Endothelial cell of umbilical vein (primary cell): ENCODE measurements at regions not wholly inside any gene's neighbourhood (a gene's known extent, or its start where the extent isn't known, plus 50 kb on each side); places are given as distances from the start of the nearest gene placed in this dataset.

Experiments
- BruUV-seq: library from RNA; stranded (reverse); fragments of 400-500 nt; replicated peaks from 2 replicates; lab custom pipeline; 2021; lab: Mats Ljungman, UMichigan
- CTCF ChIA-PET: fragments of 300-600, 350-600 bp; sonication (Branson Sonifier 250); formaldehyde crosslinking; loops from one replicate; lab custom pipeline; 2021; ENCODE audit warnings: antibody characterized with exemption, inconsistent platforms; lab: Charles Lee
- POLR2A ChIA-PET: fragments of 300-600, 350-600 bp; sonication (Branson Sonifier 250); formaldehyde crosslinking; loops from one replicate; lab custom pipeline; 2021; ENCODE audit warnings: antibody characterized with exemption, inconsistent platforms; lab: Charles Lee
- DNase-seq: peaks from one replicate; pipeline ENCODE4 v3.0.0-alpha.2; 2011; ENCODE audit warnings: low read depth, low spot score
- FAIRE-seq: peaks from 2 replicates; lab custom pipeline; 2011; peaks lifted over from hg19 to GRCh38; lab: Jason Lieb, UNC
- H2AFZ ChIP-seq: 2 replicates; pipeline ENCODE4 v1.6.0; 2012; ENCODE audit warnings: low read depth, low read length, control low read depth, inconsistent platforms
- H3K27ac ChIP-seq: 2 replicates; pipeline ENCODE4 v1.5.1; 2011; ENCODE audit warnings: low read depth, mild to moderate bottlenecking, control low read depth, low read length, moderate library complexity; ENCODE audit not compliant: insufficient read depth
- H3K27me3 ChIP-seq, 2 experiments: 2 replicates each; pipeline versions ENCODE4 v1.6.0 to v1.6.1; 2011; ENCODE audit warnings: low read length in 2 of 2, mixed read lengths in 1 of 2; ENCODE audit not compliant: control insufficient read depth in 2 of 2, insufficient read depth in 2 of 2
- H3K36me3 ChIP-seq, 2 experiments: 2 replicates in 1 of 2; 3 replicates in 1 of 2; pipeline ENCODE4 v1.5.1; 2011; ENCODE audit warnings: low read length in 2 of 2, mild to moderate bottlenecking in 1 of 2, moderate library complexity in 1 of 2; ENCODE audit not compliant: control insufficient read depth in 2 of 2, insufficient read depth in 2 of 2; ENCODE audit errors: extremely low read depth in 1 of 2
- H3K4me1 ChIP-seq: 3 replicates; pipeline ENCODE4 v1.5.1; 2011; ENCODE audit warnings: mild to moderate bottlenecking, low read length; ENCODE audit not compliant: control insufficient read depth, insufficient read depth; ENCODE audit errors: extremely low read depth
- H3K4me2 ChIP-seq: 2 replicates; pipeline ENCODE4 v1.6.1; 2011; ENCODE audit warnings: low read length, control low read depth, mixed read lengths; ENCODE audit not compliant: insufficient read depth
- H3K4me3 ChIP-seq, 3 experiments: fragments of 200-600 bp in 1 of 3; sonication (generic), shearing (Covaris generic) in 1 of 3; replicated peaks in 1 of 3; 2 replicates each; pipeline ENCODE4 v1.5.1; 2011 to 2016; ENCODE audit warnings: control low read depth in 3 of 3, low read length in 3 of 3, mild to moderate bottlenecking in 2 of 3, inconsistent platforms in 1 of 3, low read depth in 1 of 3, moderate library complexity in 1 of 3; ENCODE audit not compliant: insufficient read depth in 1 of 3
- H3K79me2 ChIP-seq: 2 replicates; pipeline ENCODE4 v1.6.0; 2012; ENCODE audit warnings: low read length, inconsistent platforms; ENCODE audit not compliant: control insufficient read depth, insufficient read depth
- H3K9ac ChIP-seq: replicated peaks from 2 replicates; pipeline ENCODE3; 2011; ENCODE audit warnings: low read length, control low read depth; ENCODE audit not compliant: insufficient read depth; ENCODE audit errors: extremely low read depth
- H3K9me1 ChIP-seq: replicated peaks from 3 replicates; pipeline ENCODE4 v1.6.0; 2011; ENCODE audit warnings: mild to moderate bottlenecking, low read length; ENCODE audit not compliant: control insufficient read depth, insufficient read depth; ENCODE audit errors: extremely low read depth
- H3K9me3 ChIP-seq: replicated peaks from 2 replicates; pipeline ENCODE4 v1.5.1; 2012; ENCODE audit warnings: low read length, inconsistent platforms; ENCODE audit not compliant: control insufficient read depth, insufficient read depth
- H4K20me1 ChIP-seq: replicated peaks from 2 replicates; pipeline ENCODE3; 2011; ENCODE audit warnings: mild to moderate bottlenecking, low read length; ENCODE audit not compliant: control insufficient read depth, insufficient read depth; ENCODE audit errors: extremely low read depth
- CTCF ChIP-seq, 2 donors: IDR thresholded peaks; 1 replicate in 1 of 2; 2 replicates in 1 of 2; pipeline ENCODE4 v1.5.1; 2011; ENCODE audit warnings: low read length in 2 of 2, mild to moderate bottlenecking in 2 of 2, moderate library complexity in 2 of 2, control low read depth in 1 of 2, inconsistent platforms in 1 of 2, low read depth in 1 of 2; ENCODE audit not compliant: insufficient read depth in 1 of 2; ENCODE audit errors: extremely low read depth in 1 of 2
- EZH2 ChIP-seq: IDR thresholded peaks from 2 replicates; pipeline ENCODE4 v1.6.1; 2012; ENCODE audit warnings: borderline replicate concordance, low read depth, mild to moderate bottlenecking, moderate library complexity, low read length, inconsistent platforms; ENCODE audit not compliant: severe bottlenecking
- FOS ChIP-seq: IDR thresholded peaks from 2 replicates; pipeline ENCODE4 v1.6.1; 2011; ENCODE audit warnings: mild to moderate bottlenecking, low read length, moderate library complexity, borderline replicate concordance; ENCODE audit not compliant: insufficient read depth
- GATA2 ChIP-seq: IDR thresholded peaks from 2 replicates; pipeline ENCODE4 v1.7.0; 2011; ENCODE audit warnings: low read depth, mild to moderate bottlenecking, moderate library complexity, mixed read lengths, low read length; ENCODE audit not compliant: insufficient read length, insufficient read depth
- JUN ChIP-seq: IDR thresholded peaks from 2 replicates; pipeline ENCODE4 v1.6.1; 2011; ENCODE audit warnings: borderline replicate concordance, low read depth; ENCODE audit not compliant: insufficient read length, insufficient read depth
- MAX ChIP-seq: IDR thresholded peaks from 2 replicates; pipeline ENCODE4 v1.6.1; 2011; ENCODE audit not compliant: insufficient read depth, insufficient read length
- MYC ChIP-seq: IDR thresholded peaks from one replicate; pipeline ENCODE4 v1.6.1; 2011; ENCODE audit warnings: mild to moderate bottlenecking, low read depth, low read length
- POLR2A ChIP-seq: IDR thresholded peaks from 2 replicates; pipeline ENCODE4 v1.6.1; 2012; ENCODE audit warnings: low read depth, mild to moderate bottlenecking, control low read depth, low read length
- POLR2AphosphoS5 ChIP-seq: IDR thresholded peaks from 2 replicates; pipeline ENCODE4 v1.6.1; 2012; ENCODE audit warnings: low read depth, mild to moderate bottlenecking, control low read depth, low read length, moderate library complexity; ENCODE audit not compliant: insufficient read depth
- dilution Hi-C: fragments of 300-500 bp; cut with MboI; formaldehyde crosslinking; loops from one replicate; pipeline ENCODE4 v1.15.0; 2019; ENCODE audit warnings: low sequenced_read_pairs; ENCODE audit not compliant: extremely low pct_ligation_motif_present
- intact Hi-C: fragments of 100-400 bp; cut with micrococcal nuclease; formaldehyde crosslinking; loops from one replicate; pipeline ENCODE4 v1.10.0; 2022

- no peak for DNase-seq
- BruUV-seq: no TSS peak
- Histone ChIP-seq H3K9me3 (peaks cover 8% of the 10 kb centered on the region), H3K4me2 (no peak overlapping the region), H3K9me1 (no peaks in the 10 kb centered on the region), H3K79me2 (no peaks in the 10 kb centered on the region), H3K36me3 (no peaks in the 10 kb centered on the region), H3K4me3 (no peak overlapping the region), H3K9ac (no peak overlapping the region), H3K4me1 (no peaks in the 10 kb centered on the region), H4K20me1 (no peaks in the 10 kb centered on the region), H3K27ac (no peak overlapping the region), H2AFZ (no peak overlapping the region), H3K27me3 (no peaks in the 10 kb centered on the region)
- POLR2A ChIA-PET: no interaction called here
- intact Hi-C loops: no loop called here
- no peak for FAIRE-seq
- TF ChIP-seq POLR2A (no peak), EZH2 (no peak), JUN (no peak), GATA2 (no peak), MAX (no peak), CTCF (IDR thresholded peaks at IDR 0.05; ENCODE audit: extremely low read depth in 1 of 2, insufficient read depth in 1 of 2, low read depth in 1 of 2, low read length in 2 of 2) (no peak), MYC (no peak), FOS (no peak), POLR2AphosphoS5 (no peak)
- dilution Hi-C loops: no loop called here
- CTCF ChIA-PET: no interaction called here
Measured at GRCh38 chr1:2874607-2875480, 73.4 kb upstream of the TTC34 start.
